GM21723 (cell line): ENCODE measurements at regions not wholly inside any gene's neighbourhood (a gene's known extent, or its start where the extent isn't known, plus 50 kb on each side); places are given as distances from the start of the nearest gene placed in this dataset.
A peak's percentile ranks its signal among the peaks of the same experiment; 100 is the strongest.
"Not testable (repeated sequence)": the region's sequence is repeated elsewhere in the genome, so short reads cannot be mapped to it uniquely, and the experiment has no call there.

Experiments
- ATAC-seq: cut with Tn5 transposase; IDR thresholded peaks from one replicate; pipeline ENCODE4 v1.9.1; 2021; ENCODE audit warnings: mild to moderate bottlenecking, moderate library complexity; ENCODE audit not compliant: unreplicated experiment

DNA sequence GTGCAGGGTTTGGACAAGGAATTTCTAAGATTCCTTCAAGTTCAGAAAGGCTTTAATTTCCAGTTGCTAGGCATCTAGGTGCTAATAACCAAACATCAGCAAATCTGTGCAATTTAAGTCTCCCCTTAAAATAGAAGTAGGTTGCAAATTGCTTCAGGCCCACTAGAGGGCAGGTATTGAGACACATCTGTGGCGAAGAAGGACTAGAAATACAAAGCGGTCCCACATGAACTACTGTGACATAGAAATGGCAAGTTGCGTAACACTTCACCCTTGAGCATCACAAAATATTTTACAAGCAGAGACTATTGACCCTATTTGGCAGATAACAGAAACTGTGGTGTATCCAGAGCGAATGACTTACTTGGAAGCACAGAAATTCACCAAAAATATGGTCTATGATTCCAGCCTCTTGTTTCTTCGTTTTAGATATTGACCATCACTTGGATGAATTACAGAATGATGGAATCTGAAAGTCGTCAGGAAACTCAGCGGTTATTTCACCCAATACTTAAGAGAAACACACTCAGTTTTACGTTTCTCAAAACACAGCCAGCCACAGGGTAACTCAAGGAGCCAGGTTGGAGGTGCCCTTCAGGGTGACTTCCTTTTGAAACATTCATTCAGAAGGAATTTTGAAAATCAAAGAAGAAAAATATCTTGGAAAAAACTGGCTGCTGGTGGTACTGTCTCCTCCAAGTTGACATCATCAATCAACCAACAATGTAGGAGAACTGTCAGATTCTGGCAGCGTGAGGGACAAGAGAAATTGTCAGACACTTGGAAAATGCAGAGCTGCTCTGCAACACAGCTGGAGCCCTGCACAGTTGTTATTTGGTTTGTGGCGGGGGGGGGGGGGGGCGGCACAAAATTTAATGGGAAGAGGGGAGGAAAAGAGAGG is 256.3 kb upstream of the MINDY3 start:
- no peak for ATAC-seq

DNA sequence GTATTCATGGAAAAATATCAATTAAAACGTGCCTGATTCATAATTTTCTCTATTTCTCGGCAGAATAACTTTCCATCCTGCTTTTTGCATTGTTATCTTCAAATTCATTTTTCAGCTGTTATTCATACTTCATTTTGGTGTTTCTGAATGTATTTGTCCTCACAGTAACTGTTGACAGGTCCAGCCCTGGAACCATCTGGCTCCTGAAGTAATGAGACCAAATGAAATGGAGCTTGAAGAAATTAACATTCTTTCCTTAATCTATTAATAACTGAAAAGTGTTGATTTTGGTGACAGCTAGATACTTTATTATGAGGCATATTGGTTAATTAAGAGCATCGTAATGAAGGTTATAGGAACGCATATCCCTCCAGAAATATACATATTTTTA is 257.0 kb upstream of the MINDY3 start:
- ATAC-seq: no peak

- no peak for ATAC-seq
Observed at GRCh38 chr10:16119445-16119844, 259.1 kb upstream of the MINDY3 start.

GRCh38 chr10:16120563-16120962 is 260.3 kb upstream of the MINDY3 start:
- ATAC-seq: no peak

GRCh38 chr10:16141499-16141898 is 281.2 kb upstream of the MINDY3 start:
- ATAC-seq: no peak

DNA sequence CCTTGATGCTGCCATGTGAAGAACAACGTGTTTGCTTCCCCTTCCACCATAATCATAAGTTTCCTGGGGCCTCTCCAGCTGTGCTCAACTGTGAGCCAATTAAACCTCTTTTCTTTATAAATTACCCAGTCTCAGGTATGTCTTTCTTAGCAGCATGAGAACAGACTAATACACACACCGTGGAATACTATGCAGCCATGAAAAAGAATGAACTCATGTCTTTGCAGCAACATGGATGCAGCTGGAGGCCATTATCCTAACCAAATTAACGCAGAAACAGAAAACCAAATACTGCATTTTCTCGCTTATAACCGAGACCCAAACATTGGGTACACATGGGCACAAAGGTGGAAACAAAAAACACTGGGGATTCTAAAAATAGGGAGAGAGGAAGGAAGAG is 286.7 kb upstream of the MINDY3 start:
- ATAC-seq: no peak

GRCh38 chr10:16155834-16156233 is 281.0 kb upstream of the PTER start:
- ATAC-seq: no peak

DNA sequence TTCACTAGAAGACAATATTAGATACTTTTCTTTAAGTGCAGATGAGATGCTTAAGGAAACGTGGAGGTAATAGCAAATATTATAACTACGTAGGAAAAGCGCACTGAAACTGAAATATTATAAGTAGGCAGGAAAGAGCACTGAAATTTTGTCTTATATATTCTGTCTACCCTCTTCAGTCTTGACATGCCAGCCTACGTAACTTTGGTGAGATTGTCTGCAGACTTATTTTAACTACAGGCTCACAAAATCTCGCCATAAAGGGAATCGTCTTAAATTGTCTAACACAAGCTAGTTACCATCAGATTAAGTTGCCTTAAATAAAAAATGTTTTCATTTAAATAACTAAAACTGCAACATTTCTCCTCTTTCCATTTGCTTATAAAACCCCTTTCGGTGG is 280.1 kb upstream of the PTER start:
- ATAC-seq: no peak

GRCh38 chr10:16165067-16165466 is 271.7 kb upstream of the PTER start:
- ATAC-seq: not testable (repeated sequence)

- no peak for ATAC-seq
Observed at GRCh38 chr10:16182144-16182543, 254.7 kb upstream of the PTER start.

- no peak for ATAC-seq
Observed at GRCh38 chr10:16182688-16183087, 254.1 kb upstream of the PTER start.

GRCh38 chr10:16184096-16184597 is 252.7 kb upstream of the PTER start:
- ATAC-seq: no peak

DNA sequence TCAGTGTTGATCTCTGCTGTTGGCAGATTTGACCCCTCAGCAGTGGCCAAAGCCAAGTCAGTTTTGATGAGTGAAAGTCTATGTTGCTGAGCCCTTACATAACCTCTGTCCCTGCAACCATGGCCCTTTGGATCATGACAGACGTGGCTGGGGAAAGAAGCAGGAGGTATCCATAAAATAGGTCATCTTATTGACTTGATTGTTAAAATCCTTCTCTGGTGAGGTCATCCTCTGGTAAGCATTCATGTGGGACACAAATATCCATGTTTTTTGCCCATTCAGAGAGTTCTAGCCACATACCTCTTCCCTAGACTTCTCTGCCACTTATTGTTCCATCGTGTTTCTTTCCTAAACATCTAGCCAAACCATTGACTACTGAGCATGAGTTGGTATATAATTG is 251.9 kb upstream of the PTER start:
- ATAC-seq: no peak

- ATAC-seq: no peak
Observed at GRCh38 chr10:16186564-16186963, 250.2 kb upstream of the PTER start.

DNA sequence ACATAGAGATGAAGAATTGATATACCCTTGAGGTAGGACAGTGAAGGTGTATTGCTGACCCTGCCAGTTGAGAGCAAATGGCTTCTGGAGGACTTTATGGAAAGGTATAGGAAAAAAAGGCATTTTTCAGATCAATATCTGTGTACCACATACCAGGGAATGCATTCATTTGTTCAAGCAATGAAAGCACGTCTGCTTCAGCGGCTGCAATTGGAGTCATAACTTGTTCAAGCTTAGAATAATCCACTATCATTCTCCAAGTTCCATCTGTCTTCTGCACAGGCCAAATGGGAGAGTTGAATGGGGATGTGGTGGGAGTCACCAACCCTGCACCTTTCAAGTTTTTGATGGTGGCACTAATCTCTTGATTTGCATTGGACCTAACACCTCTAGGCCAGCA is 249.6 kb upstream of the PTER start:
- no peak for ATAC-seq

GRCh38 chr10:16192337-16192736 is 244.5 kb upstream of the PTER start:
- ATAC-seq: no peak

GRCh38 chr10:16193241-16193640 is 243.6 kb upstream of the PTER start:
- ATAC-seq: no peak

GRCh38 chr10:16195178-16195769 is 241.5 kb upstream of the PTER start:
- peak; percentile 93 for ATAC-seq

DNA sequence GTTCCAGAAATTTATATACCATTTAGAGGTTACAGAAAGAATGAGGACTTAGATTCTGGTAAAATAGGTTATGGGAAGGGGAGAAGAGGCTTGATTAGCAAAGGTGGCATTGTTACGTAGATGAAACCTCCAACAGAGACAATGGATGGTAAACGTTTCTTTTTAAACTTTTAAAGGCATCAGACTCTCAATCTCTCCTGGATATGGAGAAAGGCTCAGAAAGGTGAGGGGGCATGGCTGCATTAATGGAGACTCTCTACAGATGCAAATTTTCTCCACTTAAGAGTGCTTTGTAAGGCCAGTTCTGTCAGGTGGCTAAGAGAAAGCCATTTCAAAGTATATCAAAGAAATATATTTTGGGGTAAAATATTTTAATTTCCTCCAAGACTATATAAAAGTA is 240.9 kb upstream of the PTER start:
- no peak for ATAC-seq

DNA sequence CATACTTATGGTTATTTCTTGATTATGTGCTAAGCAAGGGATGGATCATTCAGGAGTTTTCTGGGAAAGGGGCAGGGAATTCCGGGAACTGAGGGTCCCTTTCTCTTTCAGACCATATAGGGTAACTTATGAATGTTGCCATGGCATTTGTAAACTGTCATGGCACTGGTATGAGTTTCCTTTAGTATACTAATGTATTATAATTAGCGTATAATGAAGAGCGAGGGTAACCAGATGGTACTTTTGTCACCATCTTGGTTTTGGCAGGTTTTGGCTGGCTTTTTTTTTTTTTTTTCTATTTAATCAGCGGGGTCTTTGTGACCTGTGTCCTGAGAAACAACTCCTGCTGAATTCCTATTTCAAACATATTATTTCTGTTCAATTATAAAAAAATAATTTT is 237.6 kb upstream of the PTER start:
- no peak for ATAC-seq

DNA sequence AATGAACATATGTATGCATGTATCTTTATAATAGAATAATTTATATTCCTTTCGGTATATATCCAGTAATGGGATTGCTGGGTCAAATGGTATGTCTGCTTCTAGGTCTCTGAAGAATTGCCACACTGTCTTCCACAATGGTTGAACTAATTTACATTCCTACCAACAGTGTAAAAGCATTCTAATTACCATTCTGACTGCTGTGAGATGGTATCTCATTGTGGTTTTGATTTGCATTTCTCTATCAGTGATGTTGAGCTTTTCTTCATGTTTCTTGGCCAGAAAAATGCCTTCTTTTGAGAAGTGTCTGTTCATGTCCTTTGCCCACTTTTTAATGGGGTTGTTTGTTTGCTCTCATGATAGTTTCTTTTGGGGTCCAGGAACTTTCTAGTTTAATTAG is 213.2 kb upstream of the PTER start:
- ATAC-seq: not testable (repeated sequence)

- no peak for ATAC-seq
Observed at GRCh38 chr10:16227674-16228073, 209.1 kb upstream of the PTER start.
